NCI-H524 treated with DMSO at 0.1 percent for 48 hours (cell line): ENCODE measurements at regions not wholly inside any gene's neighbourhood (a gene's known extent, or its start where the extent isn't known, plus 50 kb on each side); places are given as distances from the start of the nearest gene placed in this dataset.
"Not testable (repeated sequence)": the region's sequence is repeated elsewhere in the genome, so short reads cannot be mapped to it uniquely, and the experiment has no call there.

ENCODE experiments used
- DNase-seq: peaks from one replicate; lab custom pipeline; 2025; lab: John Stamatoyannopoulos, UW

GRCh38 chr1:3992103-3992556, 92.1 kb upstream of the C1orf174 start:
- no peak for DNase-seq

DNA sequence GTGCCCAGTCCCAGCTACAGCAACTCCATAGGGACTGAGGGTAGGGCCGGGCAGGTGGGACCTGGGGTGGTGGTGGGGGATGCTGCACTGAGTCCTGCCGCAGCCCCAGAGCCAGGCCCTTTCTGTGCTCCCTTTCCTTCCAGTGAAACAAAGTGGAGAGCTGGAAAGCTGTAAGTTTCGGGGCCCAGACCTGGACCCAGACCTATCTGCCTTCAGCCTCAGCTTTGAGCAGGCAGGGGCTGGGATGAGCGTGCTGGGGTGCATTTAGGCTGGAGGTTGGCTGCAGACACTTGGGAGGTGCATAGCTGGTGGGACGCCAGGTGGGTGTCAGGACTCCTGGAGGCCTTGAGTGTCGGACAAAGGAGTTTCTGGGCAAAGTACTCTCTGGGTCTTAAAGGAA, 92.7 kb upstream of the C1orf174 start:
- DNase-seq, result no peak

- DNase-seq, result peak; percentile 25
Observed at GRCh38 chr1:3993619-3994375, 93.7 kb upstream of the C1orf174 start.

- DNase-seq, result no peak
Observed at GRCh38 chr1:3995141-3995780, 95.2 kb upstream of the C1orf174 start.

DNA sequence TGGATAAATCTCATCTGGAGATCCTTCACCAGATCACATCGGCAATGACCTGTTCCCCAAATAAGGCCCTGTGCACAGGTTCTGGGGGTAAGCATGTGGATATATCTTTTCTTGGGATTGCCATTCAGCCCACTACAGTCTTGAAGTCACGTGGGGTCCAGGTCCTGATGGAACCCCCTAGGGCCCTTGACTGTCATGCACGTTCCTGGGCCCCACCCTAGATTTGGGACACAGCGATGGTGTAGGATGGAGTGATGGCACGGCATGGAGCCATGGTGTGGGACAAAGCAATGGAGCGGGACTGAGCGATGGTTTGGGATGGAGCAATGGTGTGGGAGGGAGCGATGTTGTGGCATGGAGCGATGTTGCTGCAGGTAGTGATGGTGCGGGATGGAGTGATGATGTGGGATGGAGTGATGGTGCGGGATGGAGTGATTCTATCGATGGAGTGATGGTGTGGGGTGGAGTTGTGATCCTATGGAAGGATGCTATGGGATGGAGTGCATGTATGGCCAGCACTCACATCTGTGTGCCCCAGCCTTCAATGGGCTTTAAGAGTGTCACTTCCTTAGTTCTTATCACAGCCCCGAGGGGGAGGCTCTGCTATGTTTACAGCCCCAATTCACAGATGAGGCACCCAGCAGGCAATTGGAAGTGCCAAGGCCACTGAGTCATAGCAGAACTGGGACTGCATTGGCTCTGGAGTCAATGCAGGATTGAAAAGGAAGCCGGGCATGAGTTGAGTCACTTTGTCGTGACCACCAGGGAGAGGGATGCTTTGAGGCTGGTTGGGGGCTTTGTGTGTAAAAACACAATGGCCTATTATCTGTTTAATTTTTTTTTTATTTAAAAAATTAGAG, 97.0 kb upstream of the C1orf174 start:
- DNase-seq, result no peak

DNA sequence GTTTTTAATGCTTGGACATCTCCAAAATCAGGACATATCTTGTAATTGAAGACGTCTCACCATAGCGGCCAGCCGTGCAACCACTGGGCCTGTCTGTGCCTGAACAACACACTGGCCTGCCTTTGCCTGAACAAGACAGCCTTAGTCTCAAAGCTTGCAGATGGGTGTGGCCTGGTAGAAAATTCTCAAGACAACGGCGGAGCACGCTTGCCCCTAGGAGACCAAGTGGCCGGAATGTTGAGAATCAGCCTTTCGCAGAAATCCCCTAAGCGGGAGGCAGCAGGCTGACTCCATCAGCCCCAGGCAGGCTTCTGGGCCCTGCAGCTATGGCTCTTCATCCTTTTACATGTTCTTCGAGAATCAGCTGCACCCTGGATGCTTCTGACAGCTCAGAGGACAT, 98.0 kb upstream of the C1orf174 start:
- no peak for DNase-seq

DNA sequence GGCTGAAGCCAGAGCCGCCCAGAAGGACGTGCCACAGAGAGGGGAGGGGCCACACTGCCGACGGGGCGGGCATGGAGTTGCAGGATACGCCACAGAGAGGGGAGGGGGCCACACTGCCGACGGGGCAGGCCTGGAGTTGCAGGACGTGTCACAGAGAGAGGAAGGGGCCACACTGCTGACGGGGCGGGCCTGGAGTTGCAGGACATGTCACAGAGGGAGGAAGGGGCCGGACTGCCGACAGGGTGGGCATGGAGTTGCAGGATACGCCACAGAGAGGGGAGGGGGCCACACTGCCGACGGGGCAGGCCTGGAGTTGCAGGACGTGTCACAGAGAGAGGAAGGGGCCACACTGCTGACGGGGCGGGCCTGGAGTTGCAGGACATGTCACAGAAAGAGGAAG, 99.4 kb upstream of the C1orf174 start:
- not testable (repeated sequence) for DNase-seq

DNA sequence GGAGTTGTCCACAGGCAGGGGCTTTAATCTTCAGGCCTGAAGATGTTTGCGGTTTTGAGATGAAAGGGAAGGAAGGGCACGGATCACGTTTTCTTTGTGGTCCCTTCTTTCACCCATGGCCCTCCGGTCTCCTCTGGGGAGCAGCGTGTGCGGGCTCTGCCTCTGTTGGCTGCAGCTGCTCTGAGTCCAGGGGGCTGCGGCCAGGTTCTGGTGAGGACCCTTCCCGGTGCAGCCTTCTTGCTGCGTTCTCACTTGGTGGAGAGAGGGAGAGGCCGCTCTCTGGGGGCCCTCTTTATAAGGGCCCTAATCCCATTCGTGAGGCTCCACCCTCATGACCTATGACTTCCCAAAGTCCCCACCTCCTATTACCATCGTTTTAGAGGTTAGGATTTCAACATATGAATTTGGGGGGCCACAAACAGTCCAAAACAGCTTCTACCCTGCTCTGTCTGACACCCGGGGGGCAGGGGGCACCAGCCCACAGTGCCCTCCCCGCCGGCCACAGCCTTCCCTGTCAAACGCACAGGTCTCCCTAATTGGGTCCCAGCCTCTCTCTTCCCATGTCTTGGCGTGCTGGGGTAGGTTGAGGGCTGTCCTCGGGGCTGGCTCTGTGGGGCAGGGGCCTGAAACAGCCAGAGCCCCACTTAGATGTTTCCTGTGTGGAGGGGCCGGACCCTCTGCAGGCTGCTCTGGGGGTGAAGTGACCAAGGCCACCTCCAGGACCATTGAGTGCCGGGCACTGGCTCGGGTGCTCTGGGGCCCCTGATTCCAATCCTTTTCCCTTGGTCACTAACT, 100.1 kb upstream of the C1orf174 start:
- no peak for DNase-seq

DNA sequence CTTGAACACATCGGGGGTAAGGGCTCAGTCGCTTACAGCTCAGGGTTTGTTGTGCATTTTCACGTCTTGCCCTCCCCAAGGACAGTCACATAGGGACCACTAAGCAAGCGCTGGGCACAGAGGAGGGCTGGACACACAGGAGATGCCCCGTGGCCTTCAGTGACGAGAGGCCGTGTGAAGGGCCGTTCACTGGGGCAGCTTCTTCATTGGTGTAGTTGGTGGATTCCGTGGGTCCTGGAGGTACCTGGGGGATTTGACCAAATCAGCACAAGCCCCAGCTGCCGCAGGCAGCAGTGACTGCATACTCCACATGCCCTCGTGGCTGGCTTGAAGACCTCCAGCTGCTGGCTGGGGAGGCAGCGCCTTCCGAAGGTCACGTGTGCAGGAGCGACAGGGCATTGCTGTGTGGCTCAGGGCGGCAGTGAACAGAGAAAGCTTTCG, 100.8 kb upstream of the C1orf174 start:
- DNase-seq, result no peak

DNA sequence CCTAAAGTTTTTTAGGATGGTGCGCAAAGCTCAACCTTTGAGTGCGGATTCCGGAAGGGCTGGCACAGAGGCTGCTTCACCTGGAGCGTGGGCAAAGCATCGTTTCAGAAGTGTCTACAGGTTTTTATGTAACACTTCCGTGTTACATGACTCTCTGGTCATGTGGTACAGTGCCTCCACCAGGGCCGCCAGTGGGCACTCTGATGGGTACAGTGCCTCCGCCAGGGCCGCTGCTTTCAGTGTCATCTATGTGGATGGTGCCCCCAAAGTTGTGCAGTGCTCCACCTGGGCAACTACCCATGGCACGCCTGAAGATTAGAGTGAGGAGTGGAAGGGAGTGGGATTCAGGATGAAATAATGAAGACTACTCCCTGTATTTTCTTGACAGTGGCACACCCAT, 101.4 kb upstream of the C1orf174 start:
- DNase-seq, result no peak

DNA sequence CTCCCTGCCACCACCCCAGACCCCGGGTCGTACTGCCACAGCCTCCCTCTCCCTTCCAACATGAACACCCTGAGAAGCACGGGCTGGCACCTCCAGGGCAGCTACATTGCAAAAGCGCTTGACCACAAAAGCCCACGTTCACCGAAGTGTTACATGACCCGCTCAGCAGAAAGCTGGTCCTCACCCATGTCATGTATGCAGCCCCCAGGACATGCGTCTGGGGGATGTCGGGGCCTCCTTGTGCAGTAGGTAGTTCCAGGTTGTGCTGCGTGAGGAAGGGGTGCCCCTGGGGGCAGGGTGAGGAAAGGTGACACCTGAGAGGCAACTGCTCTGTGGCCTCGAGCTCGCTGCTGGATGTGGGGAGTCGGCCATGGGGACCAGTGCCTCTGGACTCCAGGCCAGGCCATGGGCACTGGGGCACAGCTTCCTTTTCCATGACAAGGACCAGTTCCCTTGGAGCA, 102.0 kb upstream of the C1orf174 start:
- no peak for DNase-seq

- no peak for DNase-seq
Observed at GRCh38 chr1:4002741-4003140, 102.7 kb upstream of the C1orf174 start.

DNA sequence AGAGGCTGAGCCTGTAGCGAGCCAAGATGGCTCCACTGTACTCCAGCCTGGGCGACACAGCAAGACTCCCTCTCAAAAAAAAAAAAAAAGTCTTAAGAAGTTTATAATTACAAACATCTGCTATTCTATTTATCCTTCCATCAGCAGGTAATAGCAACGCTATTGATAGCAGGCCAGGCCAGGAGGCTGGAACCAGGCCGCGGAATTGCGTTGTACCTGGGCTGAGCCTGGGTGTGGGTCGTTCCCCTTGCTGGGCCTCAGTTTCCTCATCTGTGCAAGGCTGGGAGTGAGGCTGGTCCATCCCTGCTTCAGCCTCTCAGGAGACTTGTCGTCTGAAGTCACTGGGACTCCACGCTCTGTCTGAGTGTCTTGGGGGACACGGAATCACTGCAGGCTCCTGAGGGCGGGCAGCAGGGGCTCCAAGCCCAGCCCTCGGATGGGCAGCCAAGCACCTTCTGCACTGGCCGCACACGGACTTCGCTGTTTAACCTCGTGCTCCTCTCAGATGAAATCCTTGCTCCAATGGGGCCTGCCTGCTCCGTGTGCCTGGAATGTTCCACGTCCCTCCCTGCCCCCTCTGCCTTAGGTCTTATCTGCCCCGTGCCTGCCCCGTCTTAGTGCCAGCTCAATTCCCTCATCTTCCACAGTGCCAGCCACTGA, 103.9 kb upstream of the C1orf174 start:
- DNase-seq, result no peak

DNA sequence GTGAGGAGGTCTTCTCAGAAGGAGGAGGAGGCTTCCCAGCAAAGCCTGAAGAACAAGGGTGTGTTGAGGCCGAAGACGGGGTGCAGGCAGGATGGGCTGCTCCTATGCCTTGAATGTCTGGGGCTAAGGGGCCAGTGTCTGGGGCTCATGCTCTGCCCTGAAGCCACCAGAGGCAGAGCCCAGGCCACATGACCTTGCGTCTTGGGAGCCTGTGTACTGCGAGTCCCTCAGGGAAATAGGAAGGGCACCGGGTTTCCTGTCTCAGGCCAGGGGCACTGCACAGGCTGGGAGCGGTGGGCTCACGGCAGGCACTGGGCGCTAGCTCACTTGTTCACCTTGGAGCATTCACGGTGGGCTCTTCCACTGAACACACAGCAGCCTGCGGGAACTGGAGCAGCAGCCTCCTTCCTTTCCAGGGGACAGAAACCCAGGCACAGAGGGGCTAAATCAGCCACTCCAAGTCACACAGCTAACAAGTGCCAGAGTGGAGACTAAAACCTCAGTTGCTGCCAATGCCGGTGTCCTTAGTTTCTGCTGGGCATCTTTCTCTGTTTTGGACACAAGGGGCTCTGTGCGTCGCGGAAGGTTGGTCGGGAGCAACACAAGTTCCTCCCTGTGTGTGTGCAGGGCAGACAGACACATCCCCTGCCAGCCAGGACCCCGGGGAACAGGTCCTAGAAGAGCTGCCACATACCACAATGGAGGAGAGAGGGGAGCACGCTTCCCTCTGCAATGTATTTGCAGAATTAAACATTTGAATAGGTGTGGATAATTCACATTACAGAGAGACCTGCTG, 104.8 kb upstream of the C1orf174 start:
- no peak for DNase-seq

DNA sequence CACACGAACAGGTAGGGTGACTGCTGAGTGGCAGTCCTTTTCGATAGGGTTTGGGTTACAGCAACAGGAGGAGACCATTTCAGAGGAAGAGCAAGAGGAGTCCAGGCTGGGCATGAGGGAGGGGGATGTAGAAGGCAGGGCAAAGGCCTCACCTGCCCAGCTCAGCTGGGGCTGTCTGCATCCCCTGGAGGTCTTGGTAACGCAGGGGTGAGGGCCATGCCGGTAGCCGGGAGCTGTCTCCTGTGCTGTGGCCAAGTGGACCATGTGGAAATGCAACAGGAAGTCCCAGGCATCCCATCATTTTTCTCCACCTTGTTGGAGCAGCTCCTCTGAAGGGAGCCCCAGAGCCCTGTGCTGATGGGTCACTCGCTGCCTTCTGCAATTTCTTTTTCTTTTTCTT, 105.4 kb upstream of the C1orf174 start:
- no peak for DNase-seq

GRCh38 chr1:4006676-4007374, 106.8 kb upstream of the C1orf174 start:
- no peak for DNase-seq

GRCh38 chr1:4010284-4010683, 110.2 kb upstream of the C1orf174 start:
- no peak for DNase-seq

GRCh38 chr1:4010814-4011605, 110.9 kb upstream of the C1orf174 start:
- no peak for DNase-seq
